C4-2B (cell line): ENCODE measurements at regions not wholly inside any gene's neighbourhood (a gene's known extent, or its start where the extent isn't known, plus 50 kb on each side); places are given as distances from the start of the nearest gene placed in this dataset.

Experiments
- H3K27ac ChIP-seq: fragments of 450-650 bp; 2 replicates; pipeline ENCODE4 v1.5.1; 2017
- CTCF ChIP-seq: fragments of 450-650 bp; conservative IDR thresholded peaks from 2 replicates; pipeline ENCODE4 v1.5.1; 2017; ENCODE audit warnings: mild to moderate bottlenecking
- ZFX ChIP-seq: fragments of 450-650 bp; IDR thresholded peaks from 2 replicates; pipeline ENCODE4 v1.6.1; 2017

GRCh38 chrX:114372937-114373336 lies 210.9 kb upstream of the HTR2C start:
- no peak for TF ChIP-seq ZFX
- TF ChIP-seq CTCF: no peak

GRCh38 chrX:114390251-114390796 lies 193.6 kb upstream of the HTR2C start:
- TF ChIP-seq ZFX (no peak), CTCF (no peak)
- no peak overlapping the region for H3K27ac ChIP-seq

More at GRCh38 chrX:114372937-114373336, 210.9 kb upstream of the HTR2C start:
- no peak overlapping the region for H3K27ac ChIP-seq
